AG04449 (cell line): ENCODE measurements at regions not wholly inside any gene's neighbourhood (a gene's known extent, or its start where the extent isn't known, plus 50 kb on each side); places are given as distances from the start of the nearest gene placed in this dataset.

Source experiments
- CTCF ChIA-PET: fragments of 350-600 bp; formaldehyde crosslinking; extraction: SDS; loops from one replicate; lab custom pipeline; 2021; ENCODE audit warnings: antibody characterized with exemption; lab: Yijun Ruan, JAX
- POLR2A ChIA-PET: fragments of 400-600, 350-600 bp; formaldehyde crosslinking; extraction: SDS; loops from one replicate; lab custom pipeline; 2020; ENCODE audit warnings: antibody characterized with exemption, inconsistent platforms; lab: Yijun Ruan, JAX
- DNase-seq: peaks from one replicate; pipeline ENCODE4 v3.0.0-alpha.2; 2010; ENCODE audit warnings: low read depth, low spot score
- H3K4me3 ChIP-seq: 2 replicates; pipeline ENCODE4 v1.5.1; 2011; ENCODE audit warnings: low read depth, mild to moderate bottlenecking, control low read depth, low read length
- TF ChIP-seq, protein P1 (sequence below): IDR thresholded peaks from one replicate; pipeline ENCODE4 v1.5.1; 2011; ENCODE audit warnings: mild to moderate bottlenecking, moderate library complexity, low read length, control low read depth, inconsistent platforms; ENCODE audit not compliant: insufficient read depth; ENCODE audit errors: missing control alignments

GRCh38 chr3:181457756-181458155 is 254.0 kb upstream of the SOX2 start:
- POLR2A ChIA-PET, result no interaction called here

GRCh38 chr3:181457190-181457589 is 254.5 kb upstream of the SOX2 start:
- no peak overlapping the region for H3K4me3 ChIP-seq
- POLR2A ChIA-PET, result no interaction called here
- no peak for DNase-seq
- CTCF ChIA-PET, result no interaction called here
- TF ChIP-seq, protein P1, sequence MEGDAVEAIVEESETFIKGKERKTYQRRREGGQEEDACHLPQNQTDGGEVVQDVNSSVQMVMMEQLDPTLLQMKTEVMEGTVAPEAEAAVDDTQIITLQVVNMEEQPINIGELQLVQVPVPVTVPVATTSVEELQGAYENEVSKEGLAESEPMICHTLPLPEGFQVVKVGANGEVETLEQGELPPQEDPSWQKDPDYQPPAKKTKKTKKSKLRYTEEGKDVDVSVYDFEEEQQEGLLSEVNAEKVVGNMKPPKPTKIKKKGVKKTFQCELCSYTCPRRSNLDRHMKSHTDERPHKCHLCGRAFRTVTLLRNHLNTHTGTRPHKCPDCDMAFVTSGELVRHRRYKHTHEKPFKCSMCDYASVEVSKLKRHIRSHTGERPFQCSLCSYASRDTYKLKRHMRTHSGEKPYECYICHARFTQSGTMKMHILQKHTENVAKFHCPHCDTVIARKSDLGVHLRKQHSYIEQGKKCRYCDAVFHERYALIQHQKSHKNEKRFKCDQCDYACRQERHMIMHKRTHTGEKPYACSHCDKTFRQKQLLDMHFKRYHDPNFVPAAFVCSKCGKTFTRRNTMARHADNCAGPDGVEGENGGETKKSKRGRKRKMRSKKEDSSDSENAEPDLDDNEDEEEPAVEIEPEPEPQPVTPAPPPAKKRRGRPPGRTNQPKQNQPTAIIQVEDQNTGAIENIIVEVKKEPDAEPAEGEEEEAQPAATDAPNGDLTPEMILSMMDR, result no peak

More at GRCh38 chr3:181457756-181458155, 254.0 kb upstream of the SOX2 start:
- CTCF ChIA-PET, result no interaction called here
- TF ChIP-seq, protein P1, result no peak
- DNase-seq, result no peak
- no peak overlapping the region for H3K4me3 ChIP-seq

- TF ChIP-seq, protein P1, result no peak
- H3K4me3 ChIP-seq, result no peak overlapping the region
- ChIA-PET POLR2A (no interaction called here), CTCF (no interaction called here)
- DNase-seq, result no peak
Measured at GRCh38 chr3:181455276-181455675, 256.4 kb upstream of the SOX2 start.

DNA sequence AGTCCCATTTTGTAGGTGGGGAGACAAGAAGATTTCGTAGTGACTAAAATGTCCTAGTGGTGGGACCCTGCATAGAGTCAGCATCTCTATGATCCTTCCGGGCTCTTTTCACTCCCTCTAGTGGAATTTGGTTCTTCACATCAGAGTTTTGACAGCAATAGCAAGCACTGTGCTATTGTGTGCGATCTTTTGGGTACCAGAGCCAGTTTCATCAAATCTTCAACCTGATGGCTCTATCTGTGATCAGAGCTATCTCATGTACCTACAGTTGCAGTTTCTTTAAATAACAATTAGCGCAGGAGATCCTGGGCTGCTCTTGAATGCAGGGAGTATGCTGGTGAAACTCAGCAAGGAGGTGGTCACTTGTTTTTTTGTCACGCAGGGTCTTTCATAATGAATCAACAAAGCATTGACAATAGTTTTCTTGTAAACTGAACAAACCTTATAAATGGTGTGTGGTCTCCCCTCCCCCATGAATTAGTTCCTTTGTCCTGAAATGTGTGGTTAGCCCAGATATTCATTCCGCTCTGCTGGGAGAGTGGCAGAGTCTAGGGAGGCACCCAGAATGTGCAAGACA is 257.2 kb upstream of the SOX2 start:
- POLR2A ChIA-PET, result no interaction called here
- TF ChIP-seq, protein P1, result no peak
- H3K4me3 ChIP-seq, result no peak overlapping the region
- DNase-seq, result no peak
- CTCF ChIA-PET, result no interaction called here

DNA sequence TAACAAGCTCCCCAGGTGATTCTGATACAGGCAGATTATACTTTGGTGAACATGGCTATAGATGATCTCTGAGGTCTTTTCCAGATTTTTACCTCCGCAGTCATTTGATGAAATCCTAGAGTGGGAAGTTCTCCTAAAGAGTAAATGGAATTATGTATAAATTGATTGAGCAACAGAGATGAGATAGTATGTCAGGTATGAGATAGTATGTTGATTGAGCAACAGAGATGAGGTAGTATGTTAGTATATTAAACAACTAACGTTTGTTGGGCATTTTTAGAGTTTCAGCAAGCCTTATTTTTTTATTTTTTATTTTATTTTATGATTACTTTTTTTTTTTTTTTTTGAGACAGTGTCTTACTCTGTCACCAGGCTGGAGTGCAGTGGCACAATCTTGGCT is 265.0 kb upstream of the SOX2 start:
- TF ChIP-seq, protein P1, result no peak
- POLR2A ChIA-PET, result no interaction called here
- no peak for DNase-seq
- CTCF ChIA-PET, result no interaction called here
- H3K4me3 ChIP-seq, result no peak overlapping the region

DNA sequence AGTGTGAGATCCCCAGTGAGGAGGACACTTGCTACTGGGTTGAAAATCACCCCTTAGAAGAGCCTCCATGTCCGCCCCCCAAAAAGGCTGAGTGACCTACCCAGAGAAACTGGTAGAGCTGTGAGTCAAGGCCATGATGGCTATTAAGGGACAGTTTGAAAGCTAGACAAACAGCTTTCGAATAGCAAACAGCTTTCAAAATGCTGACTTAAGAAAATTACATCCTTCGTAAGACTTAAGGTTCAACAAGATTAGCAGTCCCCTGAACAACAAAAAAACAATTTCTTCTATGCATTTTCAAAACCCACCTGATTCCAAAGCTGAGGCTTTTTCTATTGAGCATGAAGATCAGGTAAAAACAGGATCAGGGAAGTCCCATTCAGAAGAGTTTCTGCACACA is 269.7 kb upstream of the SOX2 start:
- DNase-seq, result no peak
- ChIA-PET CTCF (no interaction called here), POLR2A (no interaction called here)
- TF ChIP-seq, protein P1, result no peak
- no peak overlapping the region for H3K4me3 ChIP-seq
